Right lobe of liver (tissue), 6 donors: ENCODE measurements at regions not wholly inside any gene's neighbourhood (a gene's known extent, or its start where the extent isn't known, plus 50 kb on each side); places are given as distances from the start of the nearest gene placed in this dataset.

Experiments
- ATAC-seq, 4 donors: fragments of 200-7000 bp; cut with Tn5 transposase; one replicate each; pipeline ENCODE4 v1.9.1; 2020; ENCODE audit warnings: mild to moderate bottlenecking in 4 of 4, moderate library complexity in 4 of 4
- DNase-seq, 3 donors: peaks; one replicate each; pipeline ENCODE4 v3.0.0-alpha.2; 2020
- H3K27ac ChIP-seq, 3 donors: fragments of 200-600 bp; one replicate each; pipeline ENCODE4 v1.8.0; 2022
- H3K27me3 ChIP-seq, 2 donors: fragments of 200-600 bp; one replicate each; pipeline ENCODE4 v1.8.0; 2022
- H3K36me3 ChIP-seq, 4 donors: fragments of 200-600 bp; sonication (generic) in 1 of 4; one replicate each; pipeline versions ENCODE4 v1.5.1 to v1.8.0; 2017 to 2022; ENCODE audit warnings: control low read depth in 1 of 4
- H3K4me1 ChIP-seq, 4 donors: fragments of 200-600 bp; sonication (generic) in 1 of 4; one replicate each; pipeline versions ENCODE4 v1.5.1 to v1.8.0; 2017 to 2022; ENCODE audit warnings: control low read depth in 1 of 4
- H3K4me3 ChIP-seq, 3 donors: fragments of 200-600 bp; one replicate each; pipeline ENCODE4 v1.8.0; 2022
- H3K9me3 ChIP-seq, 4 donors: fragments of 200-600 bp; sonication (generic) in 1 of 4; one replicate each; pipeline versions ENCODE4 v1.5.1 to v1.8.0; 2017 to 2022; ENCODE audit warnings: control low read depth in 1 of 4
- POLR2A ChIP-seq: fragments of 450-650 bp; IDR thresholded peaks from one replicate; pipeline ENCODE4 v1.6.1; 2017; ENCODE audit warnings: antibody characterized with exemption, mild to moderate bottlenecking
- WGBS: methylation state at CpG from one replicate; pipeline ENCODE4 v1.1.6; 2018; ENCODE audit warnings: low coverage, low lambda C conversion rate; ENCODE audit not compliant: insufficient coverage; ENCODE audit errors: missing lambda C conversion rate; 5-methylcytosine and 5-hydroxymethylcytosine counted together
- intact Hi-C, 2 donors: fragments of 100-400 bp; cut with DNase I; formaldehyde crosslinking; loops; one replicate each; pipeline versions ENCODE4 v1.11.2 to v1.14.1; 2022
- TF ChIP-seq, protein P1 (sequence below), 4 donors: fragments of 200-600 bp in 3 of 4; fragments of 450-650 bp in 1 of 4; IDR thresholded peaks; one replicate each; pipeline versions ENCODE4 v1.5.1 to v1.8.0; 2016 to 2022; ENCODE audit warnings: antibody characterized with exemption in 4 of 4, mild to moderate bottlenecking in 2 of 4
- donor health status: DM: no; HTN: yes; CAD: no.
- donor health status: DM: no; HTN: no; CAD: no.
- donor health status: DM: no; HTN: no; CAD: no.
- donor health status: DM: no; HTN: yes; CAD: no.
- donor health status: DM: no; HTN: yes; CAD: no.

DNA sequence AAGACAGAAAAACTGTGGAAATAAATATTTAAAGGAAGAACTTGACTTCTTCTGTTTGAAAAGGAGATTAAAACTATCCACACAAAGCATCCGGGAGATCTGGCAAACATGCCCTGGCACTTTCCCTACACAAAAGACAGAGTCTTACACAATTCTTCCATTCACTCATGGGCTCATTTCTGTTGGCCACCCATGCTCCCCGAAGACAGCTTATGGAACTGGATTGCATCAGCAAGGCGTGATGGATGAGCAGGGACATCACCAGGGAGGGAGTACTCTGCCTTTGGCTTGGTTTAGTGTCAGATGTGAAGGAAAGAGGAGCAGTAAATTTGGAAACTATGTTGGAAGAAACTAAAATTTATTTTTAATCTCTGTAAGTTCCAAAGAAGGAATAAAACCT is 379.3 kb downstream of the CD109 start:
- H3K27ac ChIP-seq: no peak overlapping the region
- no peak for TF ChIP-seq POLR2A
- TF ChIP-seq, protein P1, sequence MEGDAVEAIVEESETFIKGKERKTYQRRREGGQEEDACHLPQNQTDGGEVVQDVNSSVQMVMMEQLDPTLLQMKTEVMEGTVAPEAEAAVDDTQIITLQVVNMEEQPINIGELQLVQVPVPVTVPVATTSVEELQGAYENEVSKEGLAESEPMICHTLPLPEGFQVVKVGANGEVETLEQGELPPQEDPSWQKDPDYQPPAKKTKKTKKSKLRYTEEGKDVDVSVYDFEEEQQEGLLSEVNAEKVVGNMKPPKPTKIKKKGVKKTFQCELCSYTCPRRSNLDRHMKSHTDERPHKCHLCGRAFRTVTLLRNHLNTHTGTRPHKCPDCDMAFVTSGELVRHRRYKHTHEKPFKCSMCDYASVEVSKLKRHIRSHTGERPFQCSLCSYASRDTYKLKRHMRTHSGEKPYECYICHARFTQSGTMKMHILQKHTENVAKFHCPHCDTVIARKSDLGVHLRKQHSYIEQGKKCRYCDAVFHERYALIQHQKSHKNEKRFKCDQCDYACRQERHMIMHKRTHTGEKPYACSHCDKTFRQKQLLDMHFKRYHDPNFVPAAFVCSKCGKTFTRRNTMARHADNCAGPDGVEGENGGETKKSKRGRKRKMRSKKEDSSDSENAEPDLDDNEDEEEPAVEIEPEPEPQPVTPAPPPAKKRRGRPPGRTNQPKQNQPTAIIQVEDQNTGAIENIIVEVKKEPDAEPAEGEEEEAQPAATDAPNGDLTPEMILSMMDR (IDR thresholded peaks at IDR 0.05): no peak
- WGBS: 31% methylated on average over 3 of the region's 3 CpGs
- H3K9me3 ChIP-seq: no peaks in the 10 kb centered on the region
- ATAC-seq (no peak), DNase-seq (no peak)
- no peaks in the 10 kb centered on the region for H3K27me3 ChIP-seq
- no peak overlapping the region for H3K4me3 ChIP-seq
- no peaks in the 10 kb centered on the region for H3K36me3 ChIP-seq
- intact Hi-C loops: no loop called here
- H3K4me1 ChIP-seq: no peaks in the 10 kb centered on the region

DNA sequence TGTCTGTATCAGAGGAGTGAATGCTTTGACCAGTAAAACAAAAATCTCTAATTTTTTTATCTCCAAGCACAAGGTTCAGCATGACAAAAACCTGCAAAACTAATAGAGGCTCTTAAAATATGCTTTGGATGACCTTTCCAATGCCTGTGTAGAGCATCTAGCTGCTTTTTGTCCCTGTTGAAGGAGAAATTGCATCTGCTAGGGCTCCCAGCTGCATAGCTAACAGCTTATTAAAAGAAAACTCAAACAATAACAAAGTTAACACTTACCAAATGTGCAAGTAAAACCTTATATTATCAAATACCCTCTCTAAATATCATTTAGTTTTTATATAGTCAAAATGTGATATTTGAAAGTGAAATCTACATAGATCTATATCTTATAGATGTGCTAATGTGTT is 378.6 kb downstream of the CD109 start:
- DNase-seq (no peak), ATAC-seq (no peak)
- H3K4me1 ChIP-seq: no peaks in the 10 kb centered on the region
- intact Hi-C loops: no loop called here
- H3K27ac ChIP-seq: no peak overlapping the region
- no peaks in the 10 kb centered on the region for H3K9me3 ChIP-seq
- no peak overlapping the region for H3K4me3 ChIP-seq
- H3K27me3 ChIP-seq: no peaks in the 10 kb centered on the region
- H3K36me3 ChIP-seq: no peaks in the 10 kb centered on the region
- TF ChIP-seq, protein P1 (IDR thresholded peaks at IDR 0.05): no peak
- TF ChIP-seq POLR2A: no peak

- Histone ChIP-seq H3K4me3 (no peak overlapping the region), H3K36me3 (no peaks in the 10 kb centered on the region), H3K4me1 (no peaks in the 10 kb centered on the region), H3K27ac (no peak overlapping the region), H3K27me3 (no peaks in the 10 kb centered on the region), H3K9me3 (no peaks in the 10 kb centered on the region)
- ATAC-seq (no peak), DNase-seq (no peak)
- TF ChIP-seq POLR2A: no peak
- TF ChIP-seq, protein P1 (IDR thresholded peaks at IDR 0.05): no peak
- WGBS: 14% methylated on average over 3 of the region's 3 CpGs
- intact Hi-C loops: no loop called here
Observed at GRCh38 chr6:74073999-74074398, 378.0 kb downstream of the CD109 start.

DNA sequence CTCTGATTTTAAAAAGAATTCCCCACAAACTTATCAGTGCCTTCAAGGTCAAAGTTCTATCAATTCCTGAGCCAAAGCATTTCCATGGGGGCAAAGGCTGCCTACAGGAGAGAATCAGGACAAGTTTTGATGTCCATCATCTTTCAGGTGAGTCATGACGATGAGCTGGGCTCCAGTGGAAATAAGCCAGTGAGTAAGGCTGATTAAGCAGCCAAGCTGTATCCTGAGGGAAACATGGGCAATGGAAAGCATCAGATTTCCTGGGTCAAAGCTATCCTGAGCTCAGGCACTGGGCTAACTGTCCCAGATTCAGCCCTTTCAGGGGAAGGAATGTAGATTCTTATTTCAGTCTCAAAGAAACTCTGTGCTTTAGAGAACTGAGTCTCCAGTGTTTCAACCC is 377.4 kb downstream of the CD109 start:
- intact Hi-C loops: no loop called here
- DNase-seq (no peak), ATAC-seq (peak in 1 of 4 donors; percentile 30)
- Histone ChIP-seq H3K4me3 (no peak overlapping the region), H3K27ac (no peak overlapping the region), H3K9me3 (no peaks in the 10 kb centered on the region), H3K27me3 (no peaks in the 10 kb centered on the region), H3K4me1 (no peaks in the 10 kb centered on the region), H3K36me3 (no peaks in the 10 kb centered on the region)
- TF ChIP-seq POLR2A: no peak
- TF ChIP-seq, protein P1 (IDR thresholded peaks at IDR 0.05): no peak
- WGBS: 80% methylated on average over 1 of the region's 1 CpG

DNA sequence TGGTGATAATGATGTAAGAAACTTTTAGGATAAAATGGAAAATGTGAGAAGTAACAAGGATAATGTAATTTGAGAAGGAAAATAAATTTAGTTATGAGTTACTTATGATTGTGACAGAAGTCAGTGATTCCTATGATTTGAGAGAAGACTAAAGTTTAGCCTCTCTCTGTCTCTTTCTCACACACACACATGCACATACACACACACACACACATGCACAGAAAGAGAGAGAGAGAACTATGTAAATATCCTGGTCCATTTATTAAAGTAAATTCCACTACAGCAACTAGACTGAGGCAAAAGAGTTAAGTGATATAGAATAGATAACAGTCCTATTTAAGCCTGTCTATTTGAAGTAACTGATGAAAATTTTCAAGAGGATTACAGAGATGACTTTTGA is 375.2 kb downstream of the CD109 start:
- H3K36me3 ChIP-seq: no peaks in the 10 kb centered on the region
- no peak for DNase-seq
- H3K4me3 ChIP-seq: no peak overlapping the region
- no peaks in the 10 kb centered on the region for H3K4me1 ChIP-seq
- H3K27me3 ChIP-seq: no peaks in the 10 kb centered on the region
- H3K9me3 ChIP-seq: no peaks in the 10 kb centered on the region
- TF ChIP-seq, protein P1 (IDR thresholded peaks at IDR 0.05): no peak
- TF ChIP-seq POLR2A: no peak
- ATAC-seq: no peak
- intact Hi-C loops: no loop called here
- no peak overlapping the region for H3K27ac ChIP-seq
